ENCODE measurements at regions not wholly inside any gene's neighbourhood (a gene's known extent, or its start where the extent isn't known, plus 50 kb on each side); places are given as distances from the start of the nearest gene placed in this dataset.

DNA sequence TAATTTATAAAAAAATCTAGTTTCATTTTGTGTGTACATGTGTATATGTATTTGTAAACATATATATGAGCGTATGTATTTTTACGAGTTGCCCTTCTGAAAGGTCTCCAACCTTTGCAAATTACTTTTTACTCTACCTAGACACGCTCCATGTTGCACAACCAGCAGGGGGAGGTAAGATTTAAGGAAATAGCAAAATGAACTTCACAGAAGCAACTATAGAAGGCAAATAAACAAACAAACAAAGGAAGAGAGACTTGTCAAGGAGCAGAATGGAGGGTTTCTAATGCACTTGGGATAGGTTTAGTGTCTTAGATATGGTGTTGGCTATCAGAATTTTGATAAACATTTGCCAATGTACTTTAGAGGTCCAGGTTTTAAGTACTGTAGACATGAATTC, 820.5 kb upstream of the POU3F3 start:
- Histone ChIP-seq H2AFZ (ENCODE audit: low read depth, low read length) (no peak overlapping the region), H3K9me2 (ENCODE audit: insufficient read depth, low read length) (no peaks in the 10 kb centered on the region), H3K79me2 (replicated peaks; ENCODE audit: insufficient read depth, low read length) (no peaks in the 10 kb centered on the region), H3K4me2 (ENCODE audit: low read length) (no peak overlapping the region), H3K36me3 (ENCODE audit: insufficient read depth, low read length) (no peaks in the 10 kb centered on the region), H3K9ac (ENCODE audit: low read length) (no peak overlapping the region), H3K27ac (ENCODE audit: low read length) (no peak overlapping the region), H3K27me3 (ENCODE audit: insufficient read depth, low read depth, low read length) (no peaks in the 10 kb centered on the region), H4K20me1 (ENCODE audit: insufficient read depth) (no peaks in the 10 kb centered on the region), H3K9me3 (ENCODE audit: low read length) (no peaks in the 10 kb centered on the region), H3K4me3 (ENCODE audit: low read length) (no peak overlapping the region), H3F3A (ENCODE audit: insufficient read depth, low read length, poor library complexity, severe bottlenecking) (no peaks in the 10 kb centered on the region)
- TF ChIP-seq RAD21 (conservative IDR thresholded peaks at IDR 0.05), result peak; percentile 59
- TF ChIP-seq, protein P1, sequence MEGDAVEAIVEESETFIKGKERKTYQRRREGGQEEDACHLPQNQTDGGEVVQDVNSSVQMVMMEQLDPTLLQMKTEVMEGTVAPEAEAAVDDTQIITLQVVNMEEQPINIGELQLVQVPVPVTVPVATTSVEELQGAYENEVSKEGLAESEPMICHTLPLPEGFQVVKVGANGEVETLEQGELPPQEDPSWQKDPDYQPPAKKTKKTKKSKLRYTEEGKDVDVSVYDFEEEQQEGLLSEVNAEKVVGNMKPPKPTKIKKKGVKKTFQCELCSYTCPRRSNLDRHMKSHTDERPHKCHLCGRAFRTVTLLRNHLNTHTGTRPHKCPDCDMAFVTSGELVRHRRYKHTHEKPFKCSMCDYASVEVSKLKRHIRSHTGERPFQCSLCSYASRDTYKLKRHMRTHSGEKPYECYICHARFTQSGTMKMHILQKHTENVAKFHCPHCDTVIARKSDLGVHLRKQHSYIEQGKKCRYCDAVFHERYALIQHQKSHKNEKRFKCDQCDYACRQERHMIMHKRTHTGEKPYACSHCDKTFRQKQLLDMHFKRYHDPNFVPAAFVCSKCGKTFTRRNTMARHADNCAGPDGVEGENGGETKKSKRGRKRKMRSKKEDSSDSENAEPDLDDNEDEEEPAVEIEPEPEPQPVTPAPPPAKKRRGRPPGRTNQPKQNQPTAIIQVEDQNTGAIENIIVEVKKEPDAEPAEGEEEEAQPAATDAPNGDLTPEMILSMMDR (IDR thresholded peaks at IDR 0.05; ENCODE audit: poor library complexity, severe bottlenecking), result peak; percentile 50
- TF ChIP-seq TAF1 (IDR thresholded peaks at IDR 0.05; ENCODE audit: low read depth), result no peak
- TF ChIP-seq SMC3 (conservative IDR thresholded peaks at IDR 0.05; ENCODE audit: poor library complexity), result peak; percentile 48

DNA sequence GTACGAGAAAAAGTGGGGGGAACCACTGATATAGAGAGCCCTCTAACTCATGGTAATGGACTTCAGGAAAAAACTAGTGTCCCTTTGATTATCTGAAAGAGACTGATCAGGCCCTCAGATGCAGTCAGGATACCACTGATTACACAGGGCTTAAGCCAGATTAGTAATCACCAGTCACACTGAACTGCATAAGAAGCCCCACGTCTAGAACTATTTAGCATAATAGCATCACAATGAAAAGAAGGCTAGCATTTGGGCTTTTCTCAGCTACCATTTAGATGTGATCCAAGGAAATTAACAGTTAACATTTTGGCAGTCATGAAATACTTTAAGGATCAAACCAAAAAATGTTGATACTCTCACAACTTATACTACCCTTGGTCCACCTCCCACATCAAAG, 813.1 kb upstream of the POU3F3 start:
- H3K4me2 ChIP-seq (ENCODE audit: low read length), result no peak overlapping the region

DNA sequence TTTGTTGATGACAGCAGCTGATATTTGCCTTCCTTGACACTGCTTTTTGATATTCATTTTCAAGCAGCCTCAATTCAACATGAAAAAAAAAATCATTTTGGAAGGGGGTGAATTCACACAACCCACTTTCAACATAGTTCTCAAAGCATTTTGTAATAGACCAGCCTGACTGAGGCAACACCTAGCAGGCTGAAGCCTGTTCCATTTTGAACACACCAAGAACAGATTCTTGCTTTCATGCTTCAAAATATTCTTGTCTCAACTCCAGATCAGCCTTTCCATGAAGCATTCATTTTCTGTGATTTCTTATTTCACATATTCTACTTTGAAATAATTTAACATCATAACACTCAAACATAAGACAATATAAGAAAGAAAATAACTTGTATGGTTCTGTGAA, 812.6 kb upstream of the POU3F3 start:
- Histone ChIP-seq H3K4me3 (ENCODE audit: low read length) (no peak overlapping the region), H3K79me2 (replicated peaks; ENCODE audit: insufficient read depth, low read length) (no peaks in the 10 kb centered on the region), H3K36me3 (ENCODE audit: insufficient read depth, low read length) (no peaks in the 10 kb centered on the region), H2AFZ (ENCODE audit: low read depth, low read length) (no peak overlapping the region), H3K9ac (ENCODE audit: low read length) (no peak overlapping the region), H4K20me1 (ENCODE audit: insufficient read depth) (no peaks in the 10 kb centered on the region), H3K4me2 (ENCODE audit: low read length) (no peak overlapping the region), H3K27me3 (ENCODE audit: insufficient read depth, low read depth, low read length) (no peaks in the 10 kb centered on the region), H3K9me3 (ENCODE audit: low read length) (no peaks in the 10 kb centered on the region), H3F3A (ENCODE audit: insufficient read depth, low read length, poor library complexity, severe bottlenecking) (no peaks in the 10 kb centered on the region), H3K9me2 (ENCODE audit: insufficient read depth, low read length) (no peaks in the 10 kb centered on the region), H3K27ac (ENCODE audit: low read length) (no peak overlapping the region)
- TF ChIP-seq, protein P2, sequence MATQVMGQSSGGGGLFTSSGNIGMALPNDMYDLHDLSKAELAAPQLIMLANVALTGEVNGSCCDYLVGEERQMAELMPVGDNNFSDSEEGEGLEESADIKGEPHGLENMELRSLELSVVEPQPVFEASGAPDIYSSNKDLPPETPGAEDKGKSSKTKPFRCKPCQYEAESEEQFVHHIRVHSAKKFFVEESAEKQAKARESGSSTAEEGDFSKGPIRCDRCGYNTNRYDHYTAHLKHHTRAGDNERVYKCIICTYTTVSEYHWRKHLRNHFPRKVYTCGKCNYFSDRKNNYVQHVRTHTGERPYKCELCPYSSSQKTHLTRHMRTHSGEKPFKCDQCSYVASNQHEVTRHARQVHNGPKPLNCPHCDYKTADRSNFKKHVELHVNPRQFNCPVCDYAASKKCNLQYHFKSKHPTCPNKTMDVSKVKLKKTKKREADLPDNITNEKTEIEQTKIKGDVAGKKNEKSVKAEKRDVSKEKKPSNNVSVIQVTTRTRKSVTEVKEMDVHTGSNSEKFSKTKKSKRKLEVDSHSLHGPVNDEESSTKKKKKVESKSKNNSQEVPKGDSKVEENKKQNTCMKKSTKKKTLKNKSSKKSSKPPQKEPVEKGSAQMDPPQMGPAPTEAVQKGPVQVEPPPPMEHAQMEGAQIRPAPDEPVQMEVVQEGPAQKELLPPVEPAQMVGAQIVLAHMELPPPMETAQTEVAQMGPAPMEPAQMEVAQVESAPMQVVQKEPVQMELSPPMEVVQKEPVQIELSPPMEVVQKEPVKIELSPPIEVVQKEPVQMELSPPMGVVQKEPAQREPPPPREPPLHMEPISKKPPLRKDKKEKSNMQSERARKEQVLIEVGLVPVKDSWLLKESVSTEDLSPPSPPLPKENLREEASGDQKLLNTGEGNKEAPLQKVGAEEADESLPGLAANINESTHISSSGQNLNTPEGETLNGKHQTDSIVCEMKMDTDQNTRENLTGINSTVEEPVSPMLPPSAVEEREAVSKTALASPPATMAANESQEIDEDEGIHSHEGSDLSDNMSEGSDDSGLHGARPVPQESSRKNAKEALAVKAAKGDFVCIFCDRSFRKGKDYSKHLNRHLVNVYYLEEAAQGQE (IDR thresholded peaks at IDR 0.05; ENCODE audit: borderline replicate concordance), result no peak
- TF ChIP-seq SMC3 (conservative IDR thresholded peaks at IDR 0.05; ENCODE audit: poor library complexity) (no peak), MXI1 (conservative IDR thresholded peaks at IDR 0.05; ENCODE audit: poor library complexity, severe bottlenecking) (no peak), POLR2AphosphoS5 (IDR thresholded peaks at IDR 0.05) (no peak), EZH2 (IDR thresholded peaks at IDR 0.05; ENCODE audit: borderline replicate concordance, insufficient read depth, low read length, poor library complexity, severe bottlenecking) (no peak), TAF1 (IDR thresholded peaks at IDR 0.05; ENCODE audit: low read depth) (no peak), EP300 (conservative IDR thresholded peaks at IDR 0.05; ENCODE audit: poor library complexity, severe bottlenecking) (no peak), RAD21 (conservative IDR thresholded peaks at IDR 0.05) (no peak)
- TF ChIP-seq, protein P1 (IDR thresholded peaks at IDR 0.05; ENCODE audit: poor library complexity, severe bottlenecking), result no peak

More for the DNA sequence above, 813.1 kb upstream of the POU3F3 start:
- Histone ChIP-seq H4K20me1 (ENCODE audit: insufficient read depth) (no peaks in the 10 kb centered on the region), H3K27ac (ENCODE audit: low read length) (no peak overlapping the region), H3K79me2 (replicated peaks; ENCODE audit: insufficient read depth, low read length) (no peaks in the 10 kb centered on the region), H3K9ac (ENCODE audit: low read length) (no peak overlapping the region), H3K27me3 (ENCODE audit: insufficient read depth, low read depth, low read length) (no peaks in the 10 kb centered on the region), H3K9me2 (ENCODE audit: insufficient read depth, low read length) (no peaks in the 10 kb centered on the region), H3F3A (ENCODE audit: insufficient read depth, low read length, poor library complexity, severe bottlenecking) (no peaks in the 10 kb centered on the region), H3K9me3 (ENCODE audit: low read length) (no peaks in the 10 kb centered on the region), H3K4me3 (ENCODE audit: low read length) (no peak overlapping the region), H3K36me3 (ENCODE audit: insufficient read depth, low read length) (no peaks in the 10 kb centered on the region), H2AFZ (ENCODE audit: low read depth, low read length) (no peak overlapping the region)
- TF ChIP-seq SMC3 (conservative IDR thresholded peaks at IDR 0.05; ENCODE audit: poor library complexity) (no peak), POLR2AphosphoS5 (IDR thresholded peaks at IDR 0.05) (no peak), EZH2 (IDR thresholded peaks at IDR 0.05; ENCODE audit: borderline replicate concordance, insufficient read depth, low read length, poor library complexity, severe bottlenecking) (no peak), TAF1 (IDR thresholded peaks at IDR 0.05; ENCODE audit: low read depth) (no peak), RAD21 (conservative IDR thresholded peaks at IDR 0.05) (no peak), EP300 (conservative IDR thresholded peaks at IDR 0.05; ENCODE audit: poor library complexity, severe bottlenecking) (no peak)
